Trophoblast cell (in vitro differentiated cells and primary cell): ENCODE measurements at regions not wholly inside any gene's neighbourhood (a gene's known extent, or its start where the extent isn't known, plus 50 kb on each side); places are given as distances from the start of the nearest gene placed in this dataset.

ENCODE experiments used
- DNase-seq, 2 donors: peaks; one replicate each; pipeline ENCODE4 v3.0.0-alpha.2; 2016
- H2AFZ ChIP-seq: 2 replicates; pipeline ENCODE4 v1.6.1; 2013; ENCODE audit warnings: low read length, moderate library complexity, mild to moderate bottlenecking; ENCODE audit not compliant: insufficient read depth, poor library complexity
- H2AK5ac ChIP-seq: 2 replicates; pipeline ENCODE4 v1.6.1; 2013; ENCODE audit warnings: mild to moderate bottlenecking, low read length
- H2BK120ac ChIP-seq: 2 replicates; pipeline ENCODE4 v1.6.1; 2013; ENCODE audit warnings: low read length, mild to moderate bottlenecking, moderate library complexity; ENCODE audit not compliant: insufficient read depth, poor library complexity
- H2BK12ac ChIP-seq: 2 replicates; pipeline ENCODE4 v1.6.1; 2013; ENCODE audit warnings: mild to moderate bottlenecking, low read length, moderate library complexity
- H2BK5ac ChIP-seq: 2 replicates; pipeline ENCODE4 v1.6.1; 2013; ENCODE audit warnings: low read length, low read depth, moderate library complexity, mild to moderate bottlenecking; ENCODE audit not compliant: poor library complexity
- H3K14ac ChIP-seq: 2 replicates; pipeline ENCODE4 v1.6.1; 2013; ENCODE audit warnings: mild to moderate bottlenecking, low read length
- H3K18ac ChIP-seq: 2 replicates; pipeline ENCODE4 v1.6.1; 2013; ENCODE audit warnings: mild to moderate bottlenecking, low read length
- H3K23ac ChIP-seq: 2 replicates; pipeline ENCODE4 v1.6.1; 2013; ENCODE audit warnings: low read length
- H3K27ac ChIP-seq: 2 replicates; pipeline ENCODE4 v1.5.1; 2013; ENCODE audit warnings: low read depth, mild to moderate bottlenecking, inconsistent platforms, low read length, moderate library complexity
- H3K27me3 ChIP-seq: 2 replicates; pipeline ENCODE4 v1.6.1; 2013; ENCODE audit warnings: inconsistent platforms, mild to moderate bottlenecking, low read length, moderate library complexity; ENCODE audit not compliant: insufficient read depth
- H3K36me3 ChIP-seq, 2 experiments: 1 replicate in 1 of 2; 2 replicates in 1 of 2; pipeline ENCODE4 v1.6.1; 2013; ENCODE audit warnings: low read length in 2 of 2, mild to moderate bottlenecking in 2 of 2, moderate library complexity in 1 of 2; ENCODE audit not compliant: insufficient read depth in 2 of 2, control insufficient read depth in 1 of 2
- H3K4ac ChIP-seq: 2 replicates; pipeline ENCODE4 v1.6.1; 2013; ENCODE audit warnings: low read depth, mild to moderate bottlenecking, low read length, moderate library complexity
- H3K4me1 ChIP-seq, 2 experiments: 1 replicate in 1 of 2; 2 replicates in 1 of 2; pipeline ENCODE4 v1.6.1; 2013; ENCODE audit warnings: low read length in 2 of 2, mild to moderate bottlenecking in 2 of 2, moderate library complexity in 1 of 2; ENCODE audit not compliant: insufficient read depth in 2 of 2, control insufficient read depth in 1 of 2
- H3K4me2 ChIP-seq: 2 replicates; pipeline ENCODE4 v1.6.1; 2013; ENCODE audit warnings: inconsistent platforms, mild to moderate bottlenecking, low read length, moderate library complexity
- H3K4me3 ChIP-seq: 2 replicates; pipeline ENCODE4 v1.5.1; 2013; ENCODE audit warnings: mild to moderate bottlenecking, low read depth, low read length, inconsistent platforms
- H3K79me1 ChIP-seq: one replicate; pipeline ENCODE4 v1.6.1; 2013; ENCODE audit warnings: low read length
- H3K79me2 ChIP-seq: 2 replicates; pipeline ENCODE4 v1.6.1; 2013; ENCODE audit warnings: low read length, mild to moderate bottlenecking; ENCODE audit not compliant: control insufficient read depth, insufficient read depth, poor library complexity
- H3K9ac ChIP-seq: 2 replicates; pipeline ENCODE4 v1.6.1; 2013; ENCODE audit warnings: mild to moderate bottlenecking, low read length
- H3K9me3 ChIP-seq: 2 replicates; pipeline ENCODE4 v1.6.1; 2013; ENCODE audit warnings: low read depth, mild to moderate bottlenecking, control low read depth, inconsistent platforms, low read length; ENCODE audit not compliant: insufficient read depth
- H4K12ac ChIP-seq: 2 replicates; pipeline ENCODE4 v1.6.1; 2013; ENCODE audit warnings: low read depth, mild to moderate bottlenecking, low read length, moderate library complexity
- H4K8ac ChIP-seq: 2 replicates; pipeline ENCODE4 v1.6.1; 2013; ENCODE audit warnings: low read depth, mild to moderate bottlenecking, low read length, moderate library complexity
- H4K91ac ChIP-seq: one replicate; pipeline ENCODE4 v1.6.1; 2013; ENCODE audit warnings: low read depth, mild to moderate bottlenecking, low read length, moderate library complexity
- WGBS: extraction: QIAGEN DNeasy Blood & Tissue Kit; methylation state at CpG from one replicate; pipeline ENCODE4 v1.1.7; 2013; ENCODE audit warnings: missing lambda C conversion rate; ENCODE audit not compliant: insufficient read length, insufficient coverage; ENCODE audit errors: extremely low coverage; 5-methylcytosine and 5-hydroxymethylcytosine counted together

GRCh38 chr20:5402903-5403531, 86.3 kb upstream of the PROKR2 start:
- no peak overlapping the region for H3K4ac ChIP-seq

GRCh38 chr20:5401277-5401875, 84.6 kb upstream of the PROKR2 start:
- Histone ChIP-seq H2BK12ac (no peak overlapping the region), H3K4me1 (no peaks in the 10 kb centered on the region), H3K4me2 (no peak overlapping the region), H3K27me3 (no peaks in the 10 kb centered on the region), H3K14ac (no peak overlapping the region), H2BK5ac (no peak overlapping the region), H2BK120ac (no peak overlapping the region), H3K18ac (no peak overlapping the region), H3K79me1 (no peaks in the 10 kb centered on the region), H4K12ac (no peak overlapping the region), H2AFZ (no peak overlapping the region), H3K27ac (no peak overlapping the region), H3K4me3 (no peak overlapping the region), H3K23ac (no peak overlapping the region), H3K9me3 (peaks cover 2% of the 10 kb centered on the region), H3K79me2 (no peaks in the 10 kb centered on the region), H3K9ac (no peak overlapping the region), H2AK5ac (no peak overlapping the region), H4K8ac (no peak overlapping the region), H3K4ac (no peak overlapping the region), H3K36me3 (no peaks in the 10 kb centered on the region), H4K91ac (no peak overlapping the region)
- DNase-seq: no peak
- no CpG with 5 or more reads among the region's 2 CpGs for WGBS

More at GRCh38 chr20:5402903-5403531, 86.3 kb upstream of the PROKR2 start:
- Histone ChIP-seq H3K27ac (no peak overlapping the region), H2BK12ac (no peak overlapping the region), H3K18ac (no peak overlapping the region), H3K9me3 (peaks cover 2% of the 10 kb centered on the region), H2AK5ac (no peak overlapping the region), H3K79me1 (no peaks in the 10 kb centered on the region), H3K27me3 (no peaks in the 10 kb centered on the region), H3K4me2 (no peak overlapping the region), H4K91ac (no peak overlapping the region), H2AFZ (no peak overlapping the region), H3K36me3 (no peaks in the 10 kb centered on the region), H3K14ac (no peak overlapping the region), H4K8ac (no peak overlapping the region), H4K12ac (no peak overlapping the region), H2BK120ac (no peak overlapping the region), H3K4me1 (no peaks in the 10 kb centered on the region), H3K23ac (no peak overlapping the region), H3K9ac (no peak overlapping the region), H3K4me3 (no peak overlapping the region), H2BK5ac (no peak overlapping the region), H3K79me2 (no peaks in the 10 kb centered on the region)
- DNase-seq: peak in 1 of 2 donors; percentile 18
- WGBS: no CpG with 5 or more reads among the region's 3 CpGs

GRCh38 chr20:5400164-5400762, 83.5 kb upstream of the PROKR2 start:
- H3K36me3 ChIP-seq: no peaks in the 10 kb centered on the region
- H3K14ac ChIP-seq: no peak overlapping the region
- H2AK5ac ChIP-seq: no peak overlapping the region
- H3K79me1 ChIP-seq: no peaks in the 10 kb centered on the region
- no peak overlapping the region for H2BK12ac ChIP-seq
- no peak overlapping the region for H4K8ac ChIP-seq
- H3K9ac ChIP-seq: no peak overlapping the region
- no peak overlapping the region for H2AFZ ChIP-seq
- H3K9me3 ChIP-seq: peaks cover 2% of the 10 kb centered on the region
- H3K79me2 ChIP-seq: no peaks in the 10 kb centered on the region
- no peak overlapping the region for H2BK120ac ChIP-seq
- no peak overlapping the region for H4K91ac ChIP-seq
- peak in 1 of 2 donors; percentile 31 for DNase-seq
- H3K4me2 ChIP-seq: no peak overlapping the region
- no peak overlapping the region for H4K12ac ChIP-seq
- no peak overlapping the region for H2BK5ac ChIP-seq
- no peak overlapping the region for H3K18ac ChIP-seq
- H3K27ac ChIP-seq: no peak overlapping the region
- H3K4ac ChIP-seq: no peak overlapping the region
- no peak overlapping the region for H3K23ac ChIP-seq
- H3K27me3 ChIP-seq: no peaks in the 10 kb centered on the region
- no peaks in the 10 kb centered on the region for H3K4me1 ChIP-seq
- no peak overlapping the region for H3K4me3 ChIP-seq
- no CpG with 5 or more reads among the region's 1 CpG for WGBS

- Histone ChIP-seq H2BK5ac (no peak overlapping the region), H2BK120ac (no peak overlapping the region), H4K12ac (no peak overlapping the region), H3K79me1 (no peaks in the 10 kb centered on the region), H3K18ac (no peak overlapping the region), H2BK12ac (no peak overlapping the region), H3K36me3 (no peaks in the 10 kb centered on the region), H3K4me3 (no peak overlapping the region), H3K4ac (no peak overlapping the region), H3K9ac (no peak overlapping the region), H3K27ac (no peak overlapping the region), H4K91ac (no peak overlapping the region), H3K23ac (no peak overlapping the region), H4K8ac (no peak overlapping the region), H2AK5ac (no peak overlapping the region), H3K4me1 (no peaks in the 10 kb centered on the region), H3K9me3 (no peaks in the 10 kb centered on the region), H3K4me2 (no peak overlapping the region), H3K14ac (no peak overlapping the region), H3K79me2 (no peaks in the 10 kb centered on the region), H2AFZ (no peak overlapping the region), H3K27me3 (no peaks in the 10 kb centered on the region)
- DNase-seq: no peak
- whole genome bisulfite sequencing: no CpG with 5 or more reads among the region's 2 CpGs
These were observed 80.6 kb upstream of the PROKR2 start for GRCh38 chr20:5397393-5397792.
